ENCODE measurements at regions not wholly inside any gene's neighbourhood (a gene's known extent, or its start where the extent isn't known, plus 50 kb on each side); places are given as distances from the start of the nearest gene placed in this dataset.

- H3K9me3 ChIP-seq (ENCODE audit: control insufficient read depth, low read length): no peaks in the 10 kb centered on the region
- H3K27me3 ChIP-seq (ENCODE audit: control insufficient read depth, insufficient read depth, low read length): peaks cover 3% of the 10 kb centered on the region
- no peaks in the 10 kb centered on the region for H3K36me3 ChIP-seq (ENCODE audit: control insufficient read depth, insufficient read depth, low read length)
- no peaks in the 10 kb centered on the region for H3K4me1 ChIP-seq (ENCODE audit: control insufficient read depth, insufficient read depth, low read length)
- no peak overlapping the region for H3K4me3 ChIP-seq (ENCODE audit: low read length)
- H3K9ac ChIP-seq (ENCODE audit: low read length): no peak overlapping the region
Observed at GRCh38 chr6:4351520-4352321, 216.3 kb upstream of the ECI2 start.

- Histone ChIP-seq H3K4me1 (ENCODE audit: control insufficient read depth, insufficient read depth, low read length) (no peaks in the 10 kb centered on the region), H3K27me3 (ENCODE audit: control insufficient read depth, insufficient read depth, low read length) (peaks cover 3% of the 10 kb centered on the region), H3K36me3 (ENCODE audit: control insufficient read depth, insufficient read depth, low read length) (no peaks in the 10 kb centered on the region), H3K9ac (ENCODE audit: low read length) (no peak overlapping the region), H3K9me3 (ENCODE audit: control insufficient read depth, low read length) (no peaks in the 10 kb centered on the region), H3K4me3 (ENCODE audit: low read length) (no peak overlapping the region)
Observed at GRCh38 chr6:4350567-4351519, 215.5 kb upstream of the ECI2 start.

GRCh38 chr6:4349931-4350330 lies 214.6 kb upstream of the ECI2 start:
- H3K4me1 ChIP-seq (ENCODE audit: control insufficient read depth, insufficient read depth, low read length): no peaks in the 10 kb centered on the region
- no peak overlapping the region for H3K4me3 ChIP-seq (ENCODE audit: low read length)
- H3K36me3 ChIP-seq (ENCODE audit: control insufficient read depth, insufficient read depth, low read length): no peaks in the 10 kb centered on the region
- peaks cover 3% of the 10 kb centered on the region for H3K27me3 ChIP-seq (ENCODE audit: control insufficient read depth, insufficient read depth, low read length)
- no peaks in the 10 kb centered on the region for H3K9me3 ChIP-seq (ENCODE audit: control insufficient read depth, low read length)
- no peak overlapping the region for H3K9ac ChIP-seq (ENCODE audit: low read length)

GRCh38 chr6:4349323-4349722 lies 213.9 kb upstream of the ECI2 start:
- H3K4me3 ChIP-seq (ENCODE audit: low read length): no peak overlapping the region
- no peaks in the 10 kb centered on the region for H3K36me3 ChIP-seq (ENCODE audit: control insufficient read depth, insufficient read depth, low read length)
- H3K9ac ChIP-seq (ENCODE audit: low read length): no peak overlapping the region
- no peaks in the 10 kb centered on the region for H3K4me1 ChIP-seq (ENCODE audit: control insufficient read depth, insufficient read depth, low read length)
- peaks cover 4% of the 10 kb centered on the region for H3K27me3 ChIP-seq (ENCODE audit: control insufficient read depth, insufficient read depth, low read length)
- no peaks in the 10 kb centered on the region for H3K9me3 ChIP-seq (ENCODE audit: control insufficient read depth, low read length)

- peaks cover 4% of the 10 kb centered on the region for H3K27me3 ChIP-seq (ENCODE audit: control insufficient read depth, insufficient read depth, low read length)
- H3K9me3 ChIP-seq (ENCODE audit: control insufficient read depth, low read length): no peaks in the 10 kb centered on the region
- no peak overlapping the region for H3K9ac ChIP-seq (ENCODE audit: low read length)
- no peaks in the 10 kb centered on the region for H3K4me1 ChIP-seq (ENCODE audit: control insufficient read depth, insufficient read depth, low read length)
- H3K4me3 ChIP-seq (ENCODE audit: low read length): no peak overlapping the region
- H3K36me3 ChIP-seq (ENCODE audit: control insufficient read depth, insufficient read depth, low read length): no peaks in the 10 kb centered on the region
Observed at GRCh38 chr6:4348462-4349112, 213.2 kb upstream of the ECI2 start.

GRCh38 chr6:4347877-4348276 lies 212.5 kb upstream of the ECI2 start:
- no peak overlapping the region for H3K9ac ChIP-seq (ENCODE audit: low read length)
- no peaks in the 10 kb centered on the region for H3K4me1 ChIP-seq (ENCODE audit: control insufficient read depth, insufficient read depth, low read length)
- no peaks in the 10 kb centered on the region for H3K9me3 ChIP-seq (ENCODE audit: control insufficient read depth, low read length)

GRCh38 chr6:4346659-4347333 lies 211.4 kb upstream of the ECI2 start:
- Histone ChIP-seq H3K9ac (ENCODE audit: low read length) (no peak overlapping the region), H3K4me1 (ENCODE audit: control insufficient read depth, insufficient read depth, low read length) (no peaks in the 10 kb centered on the region), H3K4me3 (ENCODE audit: low read length) (no peak overlapping the region), H3K36me3 (ENCODE audit: control insufficient read depth, insufficient read depth, low read length) (no peaks in the 10 kb centered on the region), H3K27me3 (ENCODE audit: control insufficient read depth, insufficient read depth, low read length) (peaks cover 4% of the 10 kb centered on the region), H3K9me3 (ENCODE audit: control insufficient read depth, low read length) (no peaks in the 10 kb centered on the region)

More at GRCh38 chr6:4347877-4348276, 212.5 kb upstream of the ECI2 start:
- Histone ChIP-seq H3K4me3 (ENCODE audit: low read length) (no peak overlapping the region), H3K27me3 (ENCODE audit: control insufficient read depth, insufficient read depth, low read length) (peaks cover 4% of the 10 kb centered on the region), H3K36me3 (ENCODE audit: control insufficient read depth, insufficient read depth, low read length) (no peaks in the 10 kb centered on the region)

- H3K9me3 ChIP-seq (ENCODE audit: control insufficient read depth, low read length): no peaks in the 10 kb centered on the region
- H3K4me1 ChIP-seq (ENCODE audit: control insufficient read depth, insufficient read depth, low read length): no peaks in the 10 kb centered on the region
- H3K27me3 ChIP-seq (ENCODE audit: control insufficient read depth, insufficient read depth, low read length): peaks cover 4% of the 10 kb centered on the region
- H3K36me3 ChIP-seq (ENCODE audit: control insufficient read depth, insufficient read depth, low read length): no peaks in the 10 kb centered on the region
- no peak overlapping the region for H3K9ac ChIP-seq (ENCODE audit: low read length)
- H3K4me3 ChIP-seq (ENCODE audit: low read length): no peak overlapping the region
Observed at GRCh38 chr6:4345543-4345942, 210.2 kb upstream of the ECI2 start.

GRCh38 chr6:4344317-4344899 lies 209.0 kb upstream of the ECI2 start:
- H3K9me3 ChIP-seq (ENCODE audit: control insufficient read depth, low read length): no peaks in the 10 kb centered on the region
- H3K4me3 ChIP-seq (ENCODE audit: low read length): no peak overlapping the region
- H3K27me3 ChIP-seq (ENCODE audit: control insufficient read depth, insufficient read depth, low read length): peaks cover 4% of the 10 kb centered on the region
- H3K36me3 ChIP-seq (ENCODE audit: control insufficient read depth, insufficient read depth, low read length): no peaks in the 10 kb centered on the region
- no peak overlapping the region for H3K9ac ChIP-seq (ENCODE audit: low read length)
- no peaks in the 10 kb centered on the region for H3K4me1 ChIP-seq (ENCODE audit: control insufficient read depth, insufficient read depth, low read length)

GRCh38 chr6:4342407-4343137 lies 207.2 kb upstream of the ECI2 start:
- Histone ChIP-seq H3K4me3 (ENCODE audit: low read length) (no peak overlapping the region), H3K9ac (ENCODE audit: low read length) (no peak overlapping the region), H3K4me1 (ENCODE audit: control insufficient read depth, insufficient read depth, low read length) (no peaks in the 10 kb centered on the region), H3K27me3 (ENCODE audit: control insufficient read depth, insufficient read depth, low read length) (peaks cover 4% of the 10 kb centered on the region), H3K36me3 (ENCODE audit: control insufficient read depth, insufficient read depth, low read length) (no peaks in the 10 kb centered on the region), H3K9me3 (ENCODE audit: control insufficient read depth, low read length) (no peaks in the 10 kb centered on the region)

Data from mucosa of stomach (tissue), 1 donor.